Loucy (cell line): ENCODE measurements at regions not wholly inside any gene's neighbourhood (a gene's known extent, or its start where the extent isn't known, plus 50 kb on each side); places are given as distances from the start of the nearest gene placed in this dataset.

Experiments used
- H2AFZ ChIP-seq: fragments of 200-600 bp; sonication (generic); 2 replicates; pipeline ENCODE4 v1.6.0; 2016; ENCODE audit warnings: antibody characterized with exemption, mild to moderate bottlenecking, low read length, moderate library complexity
- H3F3A ChIP-seq: fragments of 200-600 bp; 2 replicates; pipeline ENCODE4 v1.6.0; 2016; ENCODE audit warnings: antibody characterized with exemption, low read depth, mild to moderate bottlenecking
- H3K27me3 ChIP-seq: fragments of 200-600 bp; sonication (generic); 2 replicates; pipeline ENCODE4 v1.6.1; 2014; ENCODE audit warnings: low read length, mild to moderate bottlenecking; ENCODE audit not compliant: insufficient read depth, poor library complexity, severe bottlenecking
- H3K36me3 ChIP-seq: fragments of 200-600 bp; sonication (generic); 2 replicates; pipeline ENCODE4 v1.6.1; 2016; ENCODE audit warnings: low read length; ENCODE audit not compliant: insufficient read depth
- H3K4me1 ChIP-seq: fragments of 200-600 bp; sonication (generic); 2 replicates; pipeline ENCODE4 v1.5.1; 2014; ENCODE audit warnings: low read length, mild to moderate bottlenecking; ENCODE audit not compliant: insufficient read depth, poor library complexity, severe bottlenecking
- H3K4me2 ChIP-seq: fragments of 200-600 bp; sonication (generic); 2 replicates; pipeline ENCODE4 v1.6.0; 2014; ENCODE audit warnings: antibody characterized with exemption, low read length, low read depth, mild to moderate bottlenecking; ENCODE audit not compliant: poor library complexity, severe bottlenecking
- H3K4me3 ChIP-seq: fragments of 200-600 bp; sonication (generic); 2 replicates; pipeline ENCODE4 v1.5.1; 2014; ENCODE audit warnings: low read length, mild to moderate bottlenecking, mixed read lengths; ENCODE audit not compliant: poor library complexity, severe bottlenecking
- H3K79me2 ChIP-seq: fragments of 200-600 bp; sonication (generic); 2 replicates; pipeline ENCODE4 v1.6.1; 2014; ENCODE audit warnings: low read length; ENCODE audit not compliant: insufficient read depth
- H3K9ac ChIP-seq: fragments of 200-600 bp; sonication (generic); 2 replicates; pipeline ENCODE4 v1.6.0; 2014; ENCODE audit warnings: mild to moderate bottlenecking, low read depth, low read length, moderate library complexity; ENCODE audit not compliant: poor library complexity, severe bottlenecking
- H3K9me2 ChIP-seq: fragments of 200-600 bp; sonication (generic); replicated peaks from 2 replicates; pipeline ENCODE4 v1.6.1; 2016; ENCODE audit warnings: low read depth, low read length, mixed read lengths
- H3K9me3 ChIP-seq: fragments of 200-600 bp; sonication (generic); 2 replicates; pipeline ENCODE4 v1.6.1; 2014; ENCODE audit warnings: mild to moderate bottlenecking, antibody characterized with exemption, low read length, low read depth; ENCODE audit not compliant: insufficient read depth
- H4K20me1 ChIP-seq: fragments of 200-600 bp; sonication (generic); 2 replicates; pipeline ENCODE4 v1.6.0; 2014; ENCODE audit warnings: antibody characterized with exemption, low read length, mild to moderate bottlenecking; ENCODE audit not compliant: insufficient read depth, poor library complexity, severe bottlenecking
- EZH2phosphoT487 ChIP-seq: fragments of 200-600 bp; IDR thresholded peaks from 2 replicates; pipeline ENCODE4 v1.6.1; 2018; ENCODE audit warnings: antibody characterized with exemption, mild to moderate bottlenecking, moderate library complexity, borderline replicate concordance
- TF ChIP-seq, protein P1 (sequence below): fragments of 200-600 bp; sonication (generic); conservative IDR thresholded peaks from 2 replicates; pipeline ENCODE4 v1.5.1; 2014; ENCODE audit warnings: mild to moderate bottlenecking, antibody characterized with exemption, low read length

DNA sequence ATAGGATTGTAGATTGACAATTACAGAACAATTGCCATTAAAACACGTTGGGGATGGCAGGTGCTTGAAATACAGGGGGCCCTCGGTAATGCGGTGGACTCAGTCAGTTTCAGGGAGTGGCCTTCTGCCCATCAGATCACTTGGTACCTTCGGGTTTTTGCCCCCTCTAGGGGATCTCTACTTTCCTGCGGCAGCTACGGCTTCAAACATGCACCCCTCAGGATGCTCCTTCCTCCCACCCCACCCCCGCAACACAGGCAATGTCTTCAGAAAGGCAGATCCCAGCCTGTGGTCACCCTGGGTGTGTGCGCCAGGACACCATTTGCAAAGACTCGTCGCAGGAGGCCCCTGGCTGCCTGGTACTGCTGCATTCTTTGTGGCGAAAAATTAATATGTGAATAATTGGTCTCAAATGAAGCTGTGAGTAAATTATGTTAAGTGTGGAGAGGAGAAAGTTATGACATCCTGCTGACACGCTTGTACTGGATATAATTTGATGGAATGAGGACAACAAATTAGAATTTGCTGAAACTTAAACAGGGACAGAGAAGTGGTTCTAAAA lies 431.0 kb upstream of the MKI67 start:
- Histone ChIP-seq H3K9me3 (no peaks in the 10 kb centered on the region; the same call in 1 of the 2 replicates), H3F3A (no peaks in the 10 kb centered on the region), H3K79me2 (no peaks in the 10 kb centered on the region), H3K27me3 (no peaks in the 10 kb centered on the region), H3K4me3 (no peak overlapping the region), H3K4me2 (no peak overlapping the region), H4K20me1 (no peaks in the 10 kb centered on the region), H3K36me3 (no peaks in the 10 kb centered on the region), H3K9me2 (no peaks in the 10 kb centered on the region), H2AFZ (no peak overlapping the region), H3K4me1 (no peaks in the 10 kb centered on the region), H3K9ac (no peak overlapping the region)
- TF ChIP-seq EZH2phosphoT487: no peak
- TF ChIP-seq, protein P1, sequence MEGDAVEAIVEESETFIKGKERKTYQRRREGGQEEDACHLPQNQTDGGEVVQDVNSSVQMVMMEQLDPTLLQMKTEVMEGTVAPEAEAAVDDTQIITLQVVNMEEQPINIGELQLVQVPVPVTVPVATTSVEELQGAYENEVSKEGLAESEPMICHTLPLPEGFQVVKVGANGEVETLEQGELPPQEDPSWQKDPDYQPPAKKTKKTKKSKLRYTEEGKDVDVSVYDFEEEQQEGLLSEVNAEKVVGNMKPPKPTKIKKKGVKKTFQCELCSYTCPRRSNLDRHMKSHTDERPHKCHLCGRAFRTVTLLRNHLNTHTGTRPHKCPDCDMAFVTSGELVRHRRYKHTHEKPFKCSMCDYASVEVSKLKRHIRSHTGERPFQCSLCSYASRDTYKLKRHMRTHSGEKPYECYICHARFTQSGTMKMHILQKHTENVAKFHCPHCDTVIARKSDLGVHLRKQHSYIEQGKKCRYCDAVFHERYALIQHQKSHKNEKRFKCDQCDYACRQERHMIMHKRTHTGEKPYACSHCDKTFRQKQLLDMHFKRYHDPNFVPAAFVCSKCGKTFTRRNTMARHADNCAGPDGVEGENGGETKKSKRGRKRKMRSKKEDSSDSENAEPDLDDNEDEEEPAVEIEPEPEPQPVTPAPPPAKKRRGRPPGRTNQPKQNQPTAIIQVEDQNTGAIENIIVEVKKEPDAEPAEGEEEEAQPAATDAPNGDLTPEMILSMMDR: no peak

DNA sequence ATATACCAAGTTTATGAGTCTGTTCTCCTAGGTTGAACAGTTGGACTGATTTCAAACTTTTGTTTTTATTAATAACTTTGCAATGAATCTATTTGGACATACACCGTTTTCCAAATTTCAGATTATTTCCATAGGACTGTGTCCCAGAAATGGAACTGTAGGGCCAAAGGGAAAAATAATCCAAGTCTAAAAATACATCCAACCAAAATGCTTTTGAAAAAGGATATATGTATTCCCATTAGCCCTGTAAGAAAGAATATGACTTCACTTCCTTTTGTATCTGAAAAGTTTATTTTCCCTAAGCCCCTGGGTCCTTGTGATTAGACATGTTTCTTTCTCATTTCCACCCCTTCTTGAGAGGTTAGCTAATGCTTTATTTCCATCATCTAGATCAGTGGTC lies 434.2 kb upstream of the MKI67 start:
- H3K36me3 ChIP-seq: no peaks in the 10 kb centered on the region

DNA sequence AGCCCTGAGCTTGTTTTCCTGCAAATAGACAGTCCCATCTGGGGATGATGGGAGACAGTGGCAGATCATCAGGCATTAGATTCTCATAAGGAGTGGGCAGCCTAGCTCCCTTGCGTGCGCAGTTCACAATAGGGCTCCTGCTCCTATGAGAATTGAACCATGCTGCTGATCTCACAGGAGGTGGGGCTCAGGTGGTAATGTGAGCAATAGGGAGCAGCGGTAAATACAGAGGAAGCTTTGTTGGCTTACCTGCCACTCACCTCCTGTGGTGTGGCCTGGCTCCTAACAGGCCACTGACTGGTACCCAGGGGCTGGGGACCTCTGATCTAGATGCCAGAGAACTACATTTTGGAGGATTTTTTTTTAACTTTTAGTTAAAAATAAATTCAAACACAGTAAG lies 434.8 kb upstream of the MKI67 start:
- no peaks in the 10 kb centered on the region for H3K4me1 ChIP-seq
- H3F3A ChIP-seq: no peaks in the 10 kb centered on the region

More for the DNA sequence above, 434.2 kb upstream of the MKI67 start:
- Histone ChIP-seq H3K9me3 (no peaks in the 10 kb centered on the region), H3K27me3 (no peaks in the 10 kb centered on the region), H3K4me1 (no peaks in the 10 kb centered on the region), H3K9me2 (no peaks in the 10 kb centered on the region), H2AFZ (no peak overlapping the region), H3F3A (no peaks in the 10 kb centered on the region), H3K79me2 (no peaks in the 10 kb centered on the region), H3K4me3 (no peak overlapping the region), H3K9ac (no peak overlapping the region), H4K20me1 (no peaks in the 10 kb centered on the region), H3K4me2 (no peak overlapping the region)
- TF ChIP-seq EZH2phosphoT487: no peak
- TF ChIP-seq, protein P1: no peak

More for the DNA sequence above, 434.8 kb upstream of the MKI67 start:
- H4K20me1 ChIP-seq: no peaks in the 10 kb centered on the region
- no peaks in the 10 kb centered on the region for H3K36me3 ChIP-seq
- no peak overlapping the region for H3K4me3 ChIP-seq
- TF ChIP-seq EZH2phosphoT487: no peak
- TF ChIP-seq, protein P1: no peak
- H2AFZ ChIP-seq: no peak overlapping the region
- no peaks in the 10 kb centered on the region for H3K27me3 ChIP-seq
- H3K9me2 ChIP-seq: no peaks in the 10 kb centered on the region
- no peaks in the 10 kb centered on the region for H3K79me2 ChIP-seq
- H3K9me3 ChIP-seq: no peaks in the 10 kb centered on the region
- no peak overlapping the region for H3K9ac ChIP-seq
- no peak overlapping the region for H3K4me2 ChIP-seq
